OCI-LY7 (cell line): ENCODE measurements at regions not wholly inside any gene's neighbourhood (a gene's known extent, or its start where the extent isn't known, plus 50 kb on each side); places are given as distances from the start of the nearest gene placed in this dataset.

Experiments used
- BruUV-seq: library from RNA; stranded (reverse); fragments of 400-500 nt; replicated peaks from 2 replicates; lab custom pipeline; 2021; lab: Mats Ljungman, UMichigan
- CTCF ChIA-PET: fragments of 300-600 bp; sonication (Branson Sonifier 250); formaldehyde crosslinking; loops from one replicate; lab custom pipeline; 2022; ENCODE audit warnings: antibody characterized with exemption; ENCODE audit not compliant: unreplicated experiment; lab: Charles Lee
- POLR2A ChIA-PET: fragments of 300-600 bp; sonication (Branson Sonifier 250); formaldehyde crosslinking; loops from one replicate; lab custom pipeline; 2022; ENCODE audit warnings: antibody characterized with exemption; lab: Charles Lee
- DNase-seq: peaks from one replicate; pipeline ENCODE4 v3.0.0-alpha.2; 2015; ENCODE audit warnings: low spot score
- H2AFZ ChIP-seq: fragments of 200-600 bp; sonication (generic), shearing (Covaris generic); 2 replicates; pipeline ENCODE4 v1.6.1; 2014; ENCODE audit warnings: mild to moderate bottlenecking, antibody characterized with exemption, low read length, moderate library complexity
- H3K27ac ChIP-seq: fragments of 200-600 bp; sonication (generic); 2 replicates; pipeline ENCODE4 v1.5.1; 2014; ENCODE audit warnings: mixed run types, low read depth, mild to moderate bottlenecking, moderate library complexity, low read length, inconsistent platforms; ENCODE audit not compliant: poor library complexity, severe bottlenecking
- H3K36me3 ChIP-seq: fragments of 200-600 bp; sonication (generic); 2 replicates; pipeline ENCODE4 v1.6.1; 2014; ENCODE audit warnings: mild to moderate bottlenecking, antibody characterized with exemption, low read length, moderate library complexity, mixed read lengths; ENCODE audit not compliant: insufficient read depth
- H3K4me1 ChIP-seq: fragments of 200-600 bp; sonication (generic); 2 replicates; pipeline ENCODE4 v1.5.1; 2014; ENCODE audit warnings: mild to moderate bottlenecking, low read length; ENCODE audit not compliant: insufficient read depth, poor library complexity, severe bottlenecking
- H3K4me2 ChIP-seq: fragments of 200-600 bp; sonication (generic); 2 replicates; pipeline ENCODE4 v1.6.1; 2014; ENCODE audit warnings: mild to moderate bottlenecking, low read length
- H3K4me3 ChIP-seq: fragments of 200-600 bp; sonication (generic); 2 replicates; pipeline ENCODE4 v1.5.1; 2014; ENCODE audit warnings: mild to moderate bottlenecking, low read depth, low read length; ENCODE audit not compliant: poor library complexity, severe bottlenecking
- H3K79me2 ChIP-seq: fragments of 200-600 bp; sonication (generic); 2 replicates; pipeline ENCODE4 v1.6.1; 2016; ENCODE audit warnings: low read depth, mild to moderate bottlenecking, low read length, moderate library complexity, mixed read lengths; ENCODE audit not compliant: insufficient read depth
- H3K9me2 ChIP-seq: fragments of 200-600 bp; sonication (generic); 2 replicates; pipeline ENCODE4 v1.6.1; 2016; ENCODE audit warnings: mild to moderate bottlenecking, low read length, mixed read lengths; ENCODE audit not compliant: insufficient read depth
- H3K9me3 ChIP-seq: fragments of 200-600 bp; sonication (generic); 2 replicates; pipeline ENCODE4 v1.6.1; 2014; ENCODE audit warnings: mild to moderate bottlenecking, mixed run types, low read length, mixed read lengths
- H4K20me1 ChIP-seq: fragments of 200-600 bp; sonication (generic); 2 replicates; pipeline ENCODE4 v1.6.1; 2014; ENCODE audit warnings: mild to moderate bottlenecking, antibody characterized with exemption, low read length, moderate library complexity, mixed read lengths; ENCODE audit not compliant: insufficient read depth
- CTCF ChIP-seq: fragments of 200-600 bp; sonication (generic); conservative IDR thresholded peaks from 2 replicates; pipeline ENCODE4 v1.5.1; 2014; ENCODE audit warnings: mild to moderate bottlenecking, antibody characterized with exemption, low read length, moderate library complexity, mixed read lengths
- EZH2phosphoT487 ChIP-seq: fragments of 200-600 bp; sonication (generic); IDR thresholded peaks from 2 replicates; pipeline ENCODE4 v1.6.1; 2018; ENCODE audit warnings: low read depth, borderline replicate concordance, mild to moderate bottlenecking, mixed run types, antibody characterized with exemption, low read length, moderate library complexity, mixed read lengths
- intact Hi-C: fragments of 100-400 bp; cut with micrococcal nuclease; formaldehyde crosslinking; loops from one replicate; pipeline ENCODE4 v1.10.0; 2022; ENCODE audit not compliant: unreplicated experiment

DNA sequence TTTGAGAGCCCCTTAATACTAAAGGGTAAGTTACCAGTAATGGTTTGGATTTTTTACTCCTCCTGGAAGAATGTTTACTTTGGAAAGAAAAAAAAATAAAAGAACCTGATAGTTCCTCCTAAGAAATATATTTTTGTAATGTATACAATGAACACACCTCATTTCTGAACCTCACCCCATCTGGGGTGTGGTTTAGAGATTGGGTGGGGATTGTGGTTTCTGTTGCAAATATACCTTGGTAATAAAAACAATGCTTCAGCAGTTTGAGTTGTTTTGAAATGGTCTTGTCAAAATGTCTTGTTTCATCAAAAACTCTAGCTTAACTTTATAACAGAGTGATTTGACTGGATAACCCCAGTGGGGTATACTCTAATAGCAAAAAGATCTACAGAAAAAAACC, 448.9 kb upstream of the MEIS1 start:
- no peak overlapping the region for H3K4me2 ChIP-seq
- no peak overlapping the region for H3K4me3 ChIP-seq
- H3K4me1 ChIP-seq: no peaks in the 10 kb centered on the region
- TF ChIP-seq CTCF: no peak
- no peak for TF ChIP-seq EZH2phosphoT487
- no peaks in the 10 kb centered on the region for H3K9me2 ChIP-seq
- ChIA-PET POLR2A (interaction anchor here (0.8 kb wide), 1 partner anchor 51 kb away, joined by 5 read pairs; no protein-coding TSS in a partner anchor), CTCF (no interaction called here)
- H2AFZ ChIP-seq: no peak overlapping the region
- DNase-seq: no peak
- BruUV-seq: no TSS peak
- no peaks in the 10 kb centered on the region for H3K9me3 ChIP-seq
- no peak overlapping the region for H3K27ac ChIP-seq
- no peaks in the 10 kb centered on the region for H3K79me2 ChIP-seq
- no peaks in the 10 kb centered on the region for H4K20me1 ChIP-seq
- intact Hi-C loops: no loop called here
- no peaks in the 10 kb centered on the region for H3K36me3 ChIP-seq

GRCh38 chr2:65980531-65980930, 454.4 kb upstream of the MEIS1 start:
- H3K79me2 ChIP-seq: no peaks in the 10 kb centered on the region
- no peak overlapping the region for H2AFZ ChIP-seq
- H3K4me1 ChIP-seq: no peaks in the 10 kb centered on the region
- no peaks in the 10 kb centered on the region for H3K9me2 ChIP-seq
- no peaks in the 10 kb centered on the region for H4K20me1 ChIP-seq
- CTCF ChIA-PET: no interaction called here
- intact Hi-C loops: no loop called here
- no peak overlapping the region for H3K4me2 ChIP-seq
- no TSS peak for BruUV-seq
- no peak overlapping the region for H3K27ac ChIP-seq
- POLR2A ChIA-PET: no interaction called here
- no peaks in the 10 kb centered on the region for H3K9me3 ChIP-seq
- H3K36me3 ChIP-seq: no peaks in the 10 kb centered on the region
- DNase-seq: no peak
- H3K4me3 ChIP-seq: no peak overlapping the region
- no peak for TF ChIP-seq CTCF
- no peak for TF ChIP-seq EZH2phosphoT487

GRCh38 chr2:65979446-65979845, 455.5 kb upstream of the MEIS1 start:
- Histone ChIP-seq H3K79me2 (no peaks in the 10 kb centered on the region), H3K4me2 (no peak overlapping the region), H4K20me1 (no peaks in the 10 kb centered on the region), H3K27ac (no peak overlapping the region), H3K4me1 (no peaks in the 10 kb centered on the region), H3K4me3 (no peak overlapping the region), H3K9me3 (no peaks in the 10 kb centered on the region), H3K36me3 (no peaks in the 10 kb centered on the region), H2AFZ (no peak overlapping the region), H3K9me2 (no peaks in the 10 kb centered on the region)
- POLR2A ChIA-PET: no interaction called here
- TF ChIP-seq CTCF (no peak), EZH2phosphoT487 (no peak)
- intact Hi-C loops: no loop called here
- no TSS peak for BruUV-seq
- CTCF ChIA-PET: no interaction called here
- no peak for DNase-seq
